ENCODE measurements at regions not wholly inside any gene's neighbourhood (a gene's known extent, or its start where the extent isn't known, plus 50 kb on each side); places are given as distances from the start of the nearest gene placed in this dataset.

GRCh38 chr7:68439897-68440296 lies 1158.4 kb upstream of the AUTS2 start:
- H3K36me3 ChIP-seq (ENCODE audit: insufficient read depth, low read length) = no peaks in the 10 kb centered on the region
- TF ChIP-seq EZH2 (IDR thresholded peaks at IDR 0.05; ENCODE audit: borderline replicate concordance, low read depth, low read length, severe bottlenecking) (no peak), CTCF (IDR thresholded peaks at IDR 0.05; ENCODE audit: borderline replicate concordance, extremely low read depth, low read length, poor library complexity, severe bottlenecking) (no peak)
- no peak overlapping the region for H3K9ac ChIP-seq (ENCODE audit: low read depth, low read length)
- H2AFZ ChIP-seq (ENCODE audit: low read depth, low read length) = no peak overlapping the region
- no peaks in the 10 kb centered on the region for H4K20me1 ChIP-seq (ENCODE audit: insufficient read depth, low read length)
- H3K27ac ChIP-seq (ENCODE audit: low read length) = no peak overlapping the region
- no peaks in the 10 kb centered on the region for H3K27me3 ChIP-seq (ENCODE audit: insufficient read depth, low read length, poor library complexity)
- ATAC-seq (ENCODE audit: insufficient read depth, low read depth) (no peak), DNase-seq (no peak)
- no peak overlapping the region for H3K4me2 ChIP-seq (ENCODE audit: insufficient read depth, low read length)
- no peak overlapping the region for H3K4me3 ChIP-seq (ENCODE audit: low read depth in 1 of 2, low read length in 2 of 2)
- no peaks in the 10 kb centered on the region for H3K4me1 ChIP-seq (ENCODE audit: insufficient read depth, low read length)
- peaks cover 3% of the 10 kb centered on the region for H3K9me3 ChIP-seq (ENCODE audit: insufficient read depth, low read length, severe bottlenecking)
- H3K79me2 ChIP-seq (ENCODE audit: insufficient read depth, low read length) = no peaks in the 10 kb centered on the region

- Histone ChIP-seq H3K4me3 (ENCODE audit: low read depth in 1 of 2, low read length in 2 of 2) (no peak overlapping the region), H3K79me2 (ENCODE audit: insufficient read depth, low read length) (no peaks in the 10 kb centered on the region), H3K27me3 (ENCODE audit: insufficient read depth, low read length, poor library complexity) (no peaks in the 10 kb centered on the region), H4K20me1 (ENCODE audit: insufficient read depth, low read length) (no peaks in the 10 kb centered on the region), H3K9me3 (ENCODE audit: insufficient read depth, low read length, severe bottlenecking) (peaks cover 3% of the 10 kb centered on the region), H3K4me2 (ENCODE audit: insufficient read depth, low read length) (no peak overlapping the region), H3K9ac (ENCODE audit: low read depth, low read length) (no peak overlapping the region), H3K27ac (ENCODE audit: low read length) (no peak overlapping the region), H3K4me1 (ENCODE audit: insufficient read depth, low read length) (no peaks in the 10 kb centered on the region), H2AFZ (ENCODE audit: low read depth, low read length) (no peak overlapping the region), H3K36me3 (ENCODE audit: insufficient read depth, low read length) (no peaks in the 10 kb centered on the region)
- DNase-seq (no peak), ATAC-seq (ENCODE audit: insufficient read depth, low read depth) (no peak)
- TF ChIP-seq CTCF (IDR thresholded peaks at IDR 0.05; ENCODE audit: borderline replicate concordance, extremely low read depth, low read length, poor library complexity, severe bottlenecking) (no peak), EZH2 (IDR thresholded peaks at IDR 0.05; ENCODE audit: borderline replicate concordance, low read depth, low read length, severe bottlenecking) (no peak)
These were observed 1157.4 kb upstream of the AUTS2 start for GRCh38 chr7:68440866-68441265.

- Histone ChIP-seq H3K79me2 (ENCODE audit: insufficient read depth, low read length) (no peaks in the 10 kb centered on the region), H3K9ac (ENCODE audit: low read depth, low read length) (no peak overlapping the region), H3K4me1 (ENCODE audit: insufficient read depth, low read length) (no peaks in the 10 kb centered on the region), H3K4me3 (ENCODE audit: low read depth in 1 of 2, low read length in 2 of 2) (no peak overlapping the region), H2AFZ (ENCODE audit: low read depth, low read length) (no peak overlapping the region), H3K27me3 (ENCODE audit: insufficient read depth, low read length, poor library complexity) (no peaks in the 10 kb centered on the region), H4K20me1 (ENCODE audit: insufficient read depth, low read length) (no peaks in the 10 kb centered on the region), H3K9me3 (ENCODE audit: insufficient read depth, low read length, severe bottlenecking) (peaks cover 3% of the 10 kb centered on the region), H3K27ac (ENCODE audit: low read length) (no peak overlapping the region), H3K4me2 (ENCODE audit: insufficient read depth, low read length) (no peak overlapping the region), H3K36me3 (ENCODE audit: insufficient read depth, low read length) (no peaks in the 10 kb centered on the region)
- TF ChIP-seq EZH2 (IDR thresholded peaks at IDR 0.05; ENCODE audit: borderline replicate concordance, low read depth, low read length, severe bottlenecking) (no peak), CTCF (IDR thresholded peaks at IDR 0.05; ENCODE audit: borderline replicate concordance, extremely low read depth, low read length, poor library complexity, severe bottlenecking) (no peak)
- no peak for DNase-seq
- no peak for ATAC-seq (ENCODE audit: insufficient read depth, low read depth)
These were observed 1156.6 kb upstream of the AUTS2 start for GRCh38 chr7:68441645-68442044.

All from DND-41 (cell line).